GM18909 (cell line): ENCODE measurements at regions not wholly inside any gene's neighbourhood (a gene's known extent, or its start where the extent isn't known, plus 50 kb on each side); places are given as distances from the start of the nearest gene placed in this dataset.

Experiments
- ATAC-seq: cut with Tn5 transposase; IDR thresholded peaks from one replicate; pipeline ENCODE4 v1.9.1; 2021; ENCODE audit warnings: mild to moderate bottlenecking; ENCODE audit not compliant: unreplicated experiment, poor library complexity

GRCh38 chr21:27192281-27192949 is 225.5 kb upstream of the ADAMTS5 start:
- no peak for ATAC-seq

- no peak for ATAC-seq
Measured at GRCh38 chr21:27190601-27191000, 223.7 kb upstream of the ADAMTS5 start.

GRCh38 chr21:27189870-27190269 is 223.0 kb upstream of the ADAMTS5 start:
- ATAC-seq = no peak

GRCh38 chr21:27173053-27173452 is 206.2 kb upstream of the ADAMTS5 start:
- ATAC-seq = no peak

- ATAC-seq = no peak
Measured at GRCh38 chr21:27171707-27172106, 204.8 kb upstream of the ADAMTS5 start.

- no peak for ATAC-seq
Measured at GRCh38 chr21:27168084-27168483, 201.2 kb upstream of the ADAMTS5 start.

- ATAC-seq = no peak
Measured at GRCh38 chr21:27164208-27165177, 197.6 kb upstream of the ADAMTS5 start.

GRCh38 chr21:27158967-27159366 is 192.1 kb upstream of the ADAMTS5 start:
- ATAC-seq = no peak

- no peak for ATAC-seq
Measured at GRCh38 chr21:27157097-27157496, 190.2 kb upstream of the ADAMTS5 start.

GRCh38 chr21:27156666-27157065 is 189.8 kb upstream of the ADAMTS5 start:
- no peak for ATAC-seq

- ATAC-seq = no peak
Measured at GRCh38 chr21:27155130-27155500, 188.2 kb upstream of the ADAMTS5 start.

- no peak for ATAC-seq
Measured at GRCh38 chr21:27154451-27155129, 187.7 kb upstream of the ADAMTS5 start.

- ATAC-seq = no peak
Measured at GRCh38 chr21:27152996-27153395, 186.1 kb upstream of the ADAMTS5 start.

- ATAC-seq = no peak
Measured at GRCh38 chr21:27149034-27149433, 182.1 kb upstream of the ADAMTS5 start.

GRCh38 chr21:27146268-27146667 is 179.4 kb upstream of the ADAMTS5 start:
- no peak for ATAC-seq

- ATAC-seq = no peak
Measured at GRCh38 chr21:27145134-27145798, 178.4 kb upstream of the ADAMTS5 start.

GRCh38 chr21:27143476-27143875 is 176.6 kb upstream of the ADAMTS5 start:
- no peak for ATAC-seq

GRCh38 chr21:27139526-27139925 is 172.6 kb upstream of the ADAMTS5 start:
- ATAC-seq = no peak

- ATAC-seq = no peak
Measured at GRCh38 chr21:27134516-27134915, 167.6 kb upstream of the ADAMTS5 start.

- ATAC-seq = no peak
Measured at GRCh38 chr21:27132266-27132665, 165.4 kb upstream of the ADAMTS5 start.
